ENCODE measurements at regions not wholly inside any gene's neighbourhood (a gene's known extent, or its start where the extent isn't known, plus 50 kb on each side); places are given as distances from the start of the nearest gene placed in this dataset.

DNA sequence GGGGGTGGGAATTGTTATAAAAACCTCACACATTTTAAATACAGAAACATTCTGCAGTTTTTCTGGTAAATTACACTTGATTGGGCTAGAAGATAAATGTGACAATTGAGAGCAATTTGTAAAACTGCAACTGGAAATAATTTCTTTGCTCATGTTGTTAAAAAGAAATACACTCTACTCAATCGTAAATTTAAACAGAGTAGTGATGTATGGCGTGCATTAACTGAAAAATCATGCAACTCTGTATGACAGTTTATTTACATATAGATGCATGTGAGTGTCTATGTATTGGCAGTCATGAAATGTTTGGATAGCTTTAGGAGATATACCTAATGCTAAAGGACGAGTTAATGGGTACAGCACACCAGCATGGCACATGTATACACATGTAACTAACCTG is 554.9 kb downstream of the PRELID2 start:
- TF ChIP-seq, protein P1, sequence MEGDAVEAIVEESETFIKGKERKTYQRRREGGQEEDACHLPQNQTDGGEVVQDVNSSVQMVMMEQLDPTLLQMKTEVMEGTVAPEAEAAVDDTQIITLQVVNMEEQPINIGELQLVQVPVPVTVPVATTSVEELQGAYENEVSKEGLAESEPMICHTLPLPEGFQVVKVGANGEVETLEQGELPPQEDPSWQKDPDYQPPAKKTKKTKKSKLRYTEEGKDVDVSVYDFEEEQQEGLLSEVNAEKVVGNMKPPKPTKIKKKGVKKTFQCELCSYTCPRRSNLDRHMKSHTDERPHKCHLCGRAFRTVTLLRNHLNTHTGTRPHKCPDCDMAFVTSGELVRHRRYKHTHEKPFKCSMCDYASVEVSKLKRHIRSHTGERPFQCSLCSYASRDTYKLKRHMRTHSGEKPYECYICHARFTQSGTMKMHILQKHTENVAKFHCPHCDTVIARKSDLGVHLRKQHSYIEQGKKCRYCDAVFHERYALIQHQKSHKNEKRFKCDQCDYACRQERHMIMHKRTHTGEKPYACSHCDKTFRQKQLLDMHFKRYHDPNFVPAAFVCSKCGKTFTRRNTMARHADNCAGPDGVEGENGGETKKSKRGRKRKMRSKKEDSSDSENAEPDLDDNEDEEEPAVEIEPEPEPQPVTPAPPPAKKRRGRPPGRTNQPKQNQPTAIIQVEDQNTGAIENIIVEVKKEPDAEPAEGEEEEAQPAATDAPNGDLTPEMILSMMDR (IDR thresholded peaks at IDR 0.05), result no peak
- no peak for TF ChIP-seq POLR2A (IDR thresholded peaks at IDR 0.05)

Data from heart left ventricle (tissue), 13 donors.